CD14-positive monocyte (primary cell): ENCODE measurements at regions not wholly inside any gene's neighbourhood (a gene's known extent, or its start where the extent isn't known, plus 50 kb on each side); places are given as distances from the start of the nearest gene placed in this dataset.

ENCODE experiments used
- DNase-seq, 3 donors: peaks; one replicate each; pipeline ENCODE4 v3.0.0-alpha.2; 2011 to 2022
- H2AFZ ChIP-seq: 2 replicates; pipeline ENCODE4 v1.6.0; 2012; ENCODE audit warnings: mild to moderate bottlenecking, low read depth, low read length, inconsistent platforms; ENCODE audit not compliant: insufficient read depth, poor library complexity, severe bottlenecking
- H3K27ac ChIP-seq, 2 donors: 1 replicate in 1 of 2; 2 replicates in 1 of 2; pipeline ENCODE4 v1.5.1; 2012 to 2013; ENCODE audit warnings: low read length in 2 of 2, control low read depth in 1 of 2, inconsistent platforms in 1 of 2, low read depth in 1 of 2, mild to moderate bottlenecking in 1 of 2
- H3K27me3 ChIP-seq, 2 donors: one replicate each; pipeline versions ENCODE4 v1.6.0 to v1.6.1; 2011 to 2013; ENCODE audit warnings: low read length in 2 of 2; ENCODE audit not compliant: control insufficient read depth in 2 of 2, insufficient read depth in 2 of 2
- H3K36me3 ChIP-seq, 2 donors: replicated peaks in 1 of 2; 1 replicate in 1 of 2; 2 replicates in 1 of 2; pipeline versions ENCODE4 v1.5.1 to v1.6.1; 2012 to 2013; ENCODE audit warnings: low read length in 2 of 2, control low read depth in 1 of 2, inconsistent platforms in 1 of 2, mild to moderate bottlenecking in 1 of 2; ENCODE audit not compliant: insufficient read depth in 2 of 2, control insufficient read depth in 1 of 2
- H3K4me1 ChIP-seq, 2 donors: 1 replicate in 1 of 2; 2 replicates in 1 of 2; pipeline versions ENCODE4 v1.5.1 to v1.6.1; 2012 to 2013; ENCODE audit warnings: low read length in 2 of 2, control low read depth in 1 of 2, inconsistent platforms in 1 of 2, mild to moderate bottlenecking in 1 of 2, moderate library complexity in 1 of 2; ENCODE audit not compliant: insufficient read depth in 2 of 2, control insufficient read depth in 1 of 2
- H3K4me2 ChIP-seq: replicated peaks from 2 replicates; pipeline ENCODE3; 2012; ENCODE audit warnings: low read length, moderate library complexity, mild to moderate bottlenecking; ENCODE audit not compliant: poor library complexity, severe bottlenecking; ENCODE audit errors: extremely low read depth
- H3K4me3 ChIP-seq, 3 experiments: fragments of 200-600 bp in 1 of 3; sonication (generic) in 1 of 3; replicated peaks in 1 of 3; 1 replicate in 2 of 3; 2 replicates in 1 of 3; pipeline ENCODE4 v1.5.1; 2011 to 2013; ENCODE audit warnings: low read length in 3 of 3, mild to moderate bottlenecking in 3 of 3, control low read depth in 2 of 3, low read depth in 2 of 3, inconsistent platforms in 1 of 3, moderate library complexity in 1 of 3
- H3K79me2 ChIP-seq: 2 replicates; pipeline ENCODE4 v1.6.0; 2012; ENCODE audit warnings: mild to moderate bottlenecking, control low read depth, inconsistent platforms, low read length, moderate library complexity; ENCODE audit not compliant: insufficient read depth
- H3K9ac ChIP-seq: 2 replicates; pipeline ENCODE4 v1.6.0; 2017; ENCODE audit warnings: low read length, mild to moderate bottlenecking; ENCODE audit not compliant: insufficient read depth, poor library complexity, severe bottlenecking
- H3K9me3 ChIP-seq, 2 donors: replicated peaks in 1 of 2; 1 replicate in 1 of 2; 2 replicates in 1 of 2; pipeline versions ENCODE4 v1.5.1 to v1.6.1; 2012 to 2013; ENCODE audit warnings: low read length in 2 of 2, control low read depth in 1 of 2; ENCODE audit not compliant: control insufficient read depth in 1 of 2, insufficient read depth in 1 of 2
- H4K20me1 ChIP-seq: 2 replicates; pipeline ENCODE4 v1.6.0; 2012; ENCODE audit warnings: mild to moderate bottlenecking, low read length, control low read depth, moderate library complexity; ENCODE audit not compliant: insufficient read depth
- H3K27ac Mint-ChIP-seq, 7 donors: one replicate each; pipeline ENCODE4 v1.8.0; 2020; ENCODE audit warnings: mild to moderate bottlenecking in 7 of 7, mixed read lengths in 7 of 7, moderate library complexity in 6 of 7, inconsistent platforms in 2 of 7
- H3K27me3 Mint-ChIP-seq, 3 donors: one replicate each; pipeline ENCODE4 v1.8.0; 2021 to 2022; ENCODE audit warnings: low read depth in 3 of 3, mild to moderate bottlenecking in 3 of 3, mixed read lengths in 3 of 3, moderate library complexity in 3 of 3, inconsistent platforms in 1 of 3
- H3K36me3 Mint-ChIP-seq, 2 donors: one replicate each; pipeline ENCODE4 v1.8.0; 2020; ENCODE audit warnings: mixed read lengths in 2 of 2, inconsistent platforms in 1 of 2, mild to moderate bottlenecking in 1 of 2
- H3K4me1 Mint-ChIP-seq: one replicate; pipeline ENCODE4 v1.8.0; 2020; ENCODE audit warnings: mild to moderate bottlenecking, mixed read lengths
- H3K4me3 Mint-ChIP-seq, 2 donors: one replicate each; pipeline ENCODE4 v1.8.0; 2020; ENCODE audit warnings: mild to moderate bottlenecking in 2 of 2, mixed read lengths in 2 of 2, moderate library complexity in 1 of 2
- H3K9me3 Mint-ChIP-seq, 7 donors: one replicate each; pipeline ENCODE4 v1.8.0; 2020 to 2022; ENCODE audit warnings: mixed read lengths in 7 of 7, mild to moderate bottlenecking in 6 of 7, moderate library complexity in 6 of 7, inconsistent platforms in 2 of 7
- WGBS: methylation state at CpG from one replicate; pipeline ENCODE4 v1.1.5; 2013; ENCODE audit warnings: missing lambda C conversion rate; ENCODE audit not compliant: insufficient coverage; 5-methylcytosine and 5-hydroxymethylcytosine counted together
- intact Hi-C, 2 donors: fragments of 100-400 bp; cut with micrococcal nuclease; formaldehyde crosslinking; loops; one replicate each; pipeline versions ENCODE4 v1.15.0 to v1.15.1; 2023
- TF ChIP-seq, protein P1 (sequence below): fragments of 200-600 bp; IDR thresholded peaks from one replicate; pipeline ENCODE4 v1.8.0; 2022; ENCODE audit warnings: antibody characterized with exemption, mild to moderate bottlenecking

DNA sequence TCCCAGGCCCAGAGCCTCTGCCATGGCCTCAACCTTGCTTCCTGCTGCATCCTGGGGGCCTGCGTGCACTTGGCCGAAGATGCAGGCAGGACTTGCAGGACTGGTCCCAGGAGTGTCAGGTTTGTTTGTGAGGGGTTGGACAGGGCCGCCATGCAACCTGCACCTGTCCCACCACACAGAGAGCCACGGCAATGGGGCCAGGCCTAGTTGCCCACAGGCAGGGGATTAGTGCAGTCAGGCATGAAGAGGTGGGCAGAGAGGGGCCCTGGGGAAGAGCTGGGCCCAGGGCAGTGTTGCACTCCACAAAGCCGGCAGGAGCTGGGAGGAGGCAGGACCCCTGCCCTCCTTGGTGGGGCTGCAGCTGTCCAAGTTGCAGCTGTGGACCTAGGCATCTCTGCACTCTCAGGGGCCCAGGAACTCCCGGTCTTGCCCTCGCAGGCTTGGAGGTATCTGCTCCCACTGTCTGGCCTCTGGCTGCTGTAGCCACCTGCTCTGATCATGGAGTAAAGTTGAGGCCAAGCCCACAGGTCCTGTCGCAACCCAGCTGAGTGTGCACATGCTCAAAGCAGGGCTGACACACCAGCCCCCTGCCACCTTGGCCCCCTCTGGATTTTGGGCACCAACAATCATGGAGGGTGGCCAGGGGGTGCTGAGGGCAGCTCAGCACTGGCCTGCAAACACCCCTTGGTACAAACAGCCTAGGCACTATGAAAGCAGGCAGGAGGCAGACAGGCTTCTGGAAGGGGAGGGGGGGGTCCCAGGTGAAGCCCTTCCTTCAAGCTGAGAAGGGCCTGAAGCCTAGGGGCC is 190.4 kb upstream of the PCDH10 start:
- H3K4me1 Mint-ChIP-seq, result no peaks in the 10 kb centered on the region
- intact Hi-C loops, result no loop called here
- Histone ChIP-seq H3K79me2 (no peaks in the 10 kb centered on the region), H4K20me1 (no peaks in the 10 kb centered on the region), H3K4me2 (no peak overlapping the region), H3K27ac (no peak overlapping the region), H3K36me3 (no peaks in the 10 kb centered on the region), H3K4me1 (no peaks in the 10 kb centered on the region), H3K9ac (no peak overlapping the region), H3K27me3 (no peaks in the 10 kb centered on the region), H3K4me3 (no peak overlapping the region), H3K9me3 (peaks cover 6 to 27% of the 10 kb centered on the region in 2 donors), H2AFZ (no peak overlapping the region)
- WGBS, result 89% methylated on average over 6 of the region's 8 CpGs
- peaks cover 2 to 10% (median 6%) of the 10 kb centered on the region in 7 donors for H3K9me3 Mint-ChIP-seq
- DNase-seq, result no peak
- no peak overlapping the region for H3K4me3 Mint-ChIP-seq
- TF ChIP-seq, protein P1, sequence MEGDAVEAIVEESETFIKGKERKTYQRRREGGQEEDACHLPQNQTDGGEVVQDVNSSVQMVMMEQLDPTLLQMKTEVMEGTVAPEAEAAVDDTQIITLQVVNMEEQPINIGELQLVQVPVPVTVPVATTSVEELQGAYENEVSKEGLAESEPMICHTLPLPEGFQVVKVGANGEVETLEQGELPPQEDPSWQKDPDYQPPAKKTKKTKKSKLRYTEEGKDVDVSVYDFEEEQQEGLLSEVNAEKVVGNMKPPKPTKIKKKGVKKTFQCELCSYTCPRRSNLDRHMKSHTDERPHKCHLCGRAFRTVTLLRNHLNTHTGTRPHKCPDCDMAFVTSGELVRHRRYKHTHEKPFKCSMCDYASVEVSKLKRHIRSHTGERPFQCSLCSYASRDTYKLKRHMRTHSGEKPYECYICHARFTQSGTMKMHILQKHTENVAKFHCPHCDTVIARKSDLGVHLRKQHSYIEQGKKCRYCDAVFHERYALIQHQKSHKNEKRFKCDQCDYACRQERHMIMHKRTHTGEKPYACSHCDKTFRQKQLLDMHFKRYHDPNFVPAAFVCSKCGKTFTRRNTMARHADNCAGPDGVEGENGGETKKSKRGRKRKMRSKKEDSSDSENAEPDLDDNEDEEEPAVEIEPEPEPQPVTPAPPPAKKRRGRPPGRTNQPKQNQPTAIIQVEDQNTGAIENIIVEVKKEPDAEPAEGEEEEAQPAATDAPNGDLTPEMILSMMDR, result no peak
- H3K27ac Mint-ChIP-seq, result no peak overlapping the region
- no peaks in the 10 kb centered on the region for H3K36me3 Mint-ChIP-seq
- peaks cover 0 to 2% (median 0%) of the 10 kb centered on the region in 3 donors for H3K27me3 Mint-ChIP-seq

DNA sequence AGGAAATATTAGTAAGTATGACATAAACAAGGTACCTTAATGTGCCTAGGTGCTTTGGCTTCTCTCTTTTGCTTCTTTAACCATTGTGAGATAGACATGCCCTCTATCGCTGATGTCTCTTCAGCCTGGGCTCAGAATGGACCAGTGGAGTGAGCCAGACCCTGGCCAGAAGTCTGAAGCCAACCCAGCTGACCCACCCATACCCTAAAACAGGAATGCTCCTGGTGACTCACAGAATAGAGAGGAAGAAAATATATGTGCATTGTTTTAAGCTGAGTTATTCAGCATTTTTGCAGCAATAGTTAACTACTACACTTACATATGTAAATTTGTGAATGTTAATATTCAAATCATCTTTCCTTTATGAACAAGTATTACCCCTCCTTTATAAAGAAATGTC is 167.5 kb upstream of the PCDH10 start:
- TF ChIP-seq, protein P1, result no peak
- Histone ChIP-seq H3K4me3 (no peak overlapping the region), H3K79me2 (no peaks in the 10 kb centered on the region), H3K9me3 (peaks cover 0 to 6% of the 10 kb centered on the region in 2 donors), H4K20me1 (no peaks in the 10 kb centered on the region), H3K27ac (no peak overlapping the region), H3K9ac (no peak overlapping the region), H3K36me3 (no peaks in the 10 kb centered on the region), H3K4me2 (no peak overlapping the region), H3K4me1 (no peaks in the 10 kb centered on the region), H3K27me3 (no peaks in the 10 kb centered on the region), H2AFZ (no peak overlapping the region)
- Mint-ChIP-seq H3K27ac (no peak overlapping the region), H3K4me1 (no peaks in the 10 kb centered on the region), H3K9me3 (peaks cover 0 to 1% (median 0%) of the 10 kb centered on the region in 7 donors), H3K4me3 (no peak overlapping the region), H3K36me3 (no peaks in the 10 kb centered on the region), H3K27me3 (peaks cover 0 to 1% (median 0%) of the 10 kb centered on the region in 3 donors)
- no CpG with 5 or more reads among the region's 1 CpG for WGBS
- no peak for DNase-seq
- intact Hi-C loops, result no loop called here
